ENCODE measurements at regions not wholly inside any gene's neighbourhood (a gene's known extent, or its start where the extent isn't known, plus 50 kb on each side); places are given as distances from the start of the nearest gene placed in this dataset.

DNA sequence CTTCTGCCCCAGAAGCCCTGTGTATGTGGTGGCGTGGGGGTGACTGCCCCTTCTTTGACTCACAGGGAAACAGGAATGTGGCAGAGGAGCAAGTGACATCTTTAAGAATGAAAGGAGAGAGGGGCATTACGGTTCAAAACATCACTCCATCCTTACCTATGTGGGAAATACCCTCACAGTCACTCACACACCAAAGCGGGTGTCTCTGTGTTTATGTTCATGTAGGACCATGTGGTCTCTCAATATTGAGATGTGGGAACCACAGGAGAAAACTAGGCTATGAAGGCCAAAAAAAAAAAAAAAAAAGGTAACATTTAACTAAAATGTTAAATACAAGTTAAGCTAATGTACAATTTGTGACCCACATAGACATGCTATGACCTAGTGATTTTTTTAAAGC lies 153.6 kb upstream of the GPR12 start:
- H3K9me3 Mint-ChIP-seq (ENCODE audit: unreplicated experiment) = peaks cover 2% of the 10 kb centered on the region
- no peaks in the 10 kb centered on the region for H3K27me3 Mint-ChIP-seq (ENCODE audit: unreplicated experiment)
- no peak for DNase-seq
- no peaks in the 10 kb centered on the region for H3K36me3 Mint-ChIP-seq (ENCODE audit: unreplicated experiment)
- no peak overlapping the region for H3K4me3 Mint-ChIP-seq (ENCODE audit: unreplicated experiment)
- TF ChIP-seq, protein P1, sequence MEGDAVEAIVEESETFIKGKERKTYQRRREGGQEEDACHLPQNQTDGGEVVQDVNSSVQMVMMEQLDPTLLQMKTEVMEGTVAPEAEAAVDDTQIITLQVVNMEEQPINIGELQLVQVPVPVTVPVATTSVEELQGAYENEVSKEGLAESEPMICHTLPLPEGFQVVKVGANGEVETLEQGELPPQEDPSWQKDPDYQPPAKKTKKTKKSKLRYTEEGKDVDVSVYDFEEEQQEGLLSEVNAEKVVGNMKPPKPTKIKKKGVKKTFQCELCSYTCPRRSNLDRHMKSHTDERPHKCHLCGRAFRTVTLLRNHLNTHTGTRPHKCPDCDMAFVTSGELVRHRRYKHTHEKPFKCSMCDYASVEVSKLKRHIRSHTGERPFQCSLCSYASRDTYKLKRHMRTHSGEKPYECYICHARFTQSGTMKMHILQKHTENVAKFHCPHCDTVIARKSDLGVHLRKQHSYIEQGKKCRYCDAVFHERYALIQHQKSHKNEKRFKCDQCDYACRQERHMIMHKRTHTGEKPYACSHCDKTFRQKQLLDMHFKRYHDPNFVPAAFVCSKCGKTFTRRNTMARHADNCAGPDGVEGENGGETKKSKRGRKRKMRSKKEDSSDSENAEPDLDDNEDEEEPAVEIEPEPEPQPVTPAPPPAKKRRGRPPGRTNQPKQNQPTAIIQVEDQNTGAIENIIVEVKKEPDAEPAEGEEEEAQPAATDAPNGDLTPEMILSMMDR (IDR thresholded peaks at IDR 0.05; ENCODE audit: partially characterized antibody, unreplicated experiment) = no peak
- peak overlapping the region; percentile 52 for H3K27ac Mint-ChIP-seq (ENCODE audit: unreplicated experiment)
- H3K4me1 Mint-ChIP-seq (ENCODE audit: low read depth, unreplicated experiment) = peaks cover 7% of the 10 kb centered on the region

DNA sequence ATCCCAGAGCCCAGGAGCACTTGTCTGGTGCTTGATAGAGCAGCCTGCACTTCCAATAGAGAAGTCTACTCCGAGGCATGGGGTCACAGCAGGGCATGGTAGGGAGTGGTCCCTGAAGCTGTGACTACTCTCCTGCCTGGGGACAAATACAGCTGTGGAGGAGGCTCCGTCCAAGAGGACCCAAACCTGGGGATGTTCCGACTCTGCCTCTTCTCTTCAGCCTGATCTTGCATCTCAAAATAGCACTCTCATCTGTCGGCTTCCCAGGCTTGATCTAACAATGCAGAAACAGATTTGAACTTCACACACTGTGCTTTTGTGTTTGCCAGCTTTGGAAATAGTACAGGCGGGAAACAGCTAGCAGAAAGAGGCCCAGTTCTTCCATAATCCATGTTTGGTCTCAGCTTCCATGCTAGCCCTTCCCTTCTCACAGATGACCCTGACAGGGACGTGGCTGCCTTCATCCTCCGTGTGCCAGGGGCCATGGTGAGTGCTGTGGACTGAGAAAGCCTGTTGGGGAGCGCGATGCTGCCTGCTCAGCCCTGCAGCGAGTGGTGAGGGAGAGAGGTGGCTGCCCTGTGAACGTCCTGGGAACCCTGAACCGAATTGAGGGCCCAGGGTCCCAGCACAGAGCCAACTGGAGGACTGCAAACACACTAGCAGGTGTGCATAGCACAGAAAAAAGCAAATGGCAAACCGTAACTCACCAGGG lies 150.3 kb upstream of the GPR12 start:
- Mint-ChIP-seq H3K4me1 (ENCODE audit: low read depth, unreplicated experiment) (peaks cover 7% of the 10 kb centered on the region), H3K9me3 (ENCODE audit: unreplicated experiment) (peaks cover 2% of the 10 kb centered on the region), H3K27ac (ENCODE audit: unreplicated experiment) (no peak overlapping the region), H3K27me3 (ENCODE audit: unreplicated experiment) (no peaks in the 10 kb centered on the region), H3K36me3 (ENCODE audit: unreplicated experiment) (no peaks in the 10 kb centered on the region), H3K4me3 (ENCODE audit: unreplicated experiment) (no peak overlapping the region)
- TF ChIP-seq, protein P1 (IDR thresholded peaks at IDR 0.05; ENCODE audit: partially characterized antibody, unreplicated experiment) = no peak
- no peak for DNase-seq

DNA sequence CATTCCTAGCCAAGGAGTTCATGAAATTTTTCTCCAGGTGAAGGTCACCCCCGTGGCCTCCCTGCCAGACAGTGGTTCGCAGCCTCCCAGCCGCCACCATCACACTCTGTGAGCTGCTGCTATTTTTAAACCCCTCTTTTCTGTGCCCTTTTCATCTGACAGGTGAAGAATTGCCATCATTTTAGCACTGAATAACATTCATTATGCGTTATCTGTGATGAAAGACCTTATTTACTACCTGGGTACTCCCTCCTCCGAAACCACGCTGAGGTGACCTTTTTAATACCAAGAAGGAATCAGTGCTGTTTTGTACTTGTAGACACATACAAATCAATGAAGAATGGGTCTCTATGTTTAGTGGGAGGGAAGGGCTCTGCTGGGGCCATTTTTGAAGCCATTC lies 148.9 kb upstream of the GPR12 start:
- Mint-ChIP-seq H3K27ac (ENCODE audit: unreplicated experiment) (no peak overlapping the region), H3K9me3 (ENCODE audit: unreplicated experiment) (peaks cover 2% of the 10 kb centered on the region), H3K4me3 (ENCODE audit: unreplicated experiment) (no peak overlapping the region), H3K27me3 (ENCODE audit: unreplicated experiment) (no peaks in the 10 kb centered on the region), H3K4me1 (ENCODE audit: low read depth, unreplicated experiment) (peaks cover under 1% of the 10 kb centered on the region), H3K36me3 (ENCODE audit: unreplicated experiment) (no peaks in the 10 kb centered on the region)
- TF ChIP-seq, protein P1 (IDR thresholded peaks at IDR 0.05; ENCODE audit: partially characterized antibody, unreplicated experiment) = no peak
- DNase-seq = no peak

DNA sequence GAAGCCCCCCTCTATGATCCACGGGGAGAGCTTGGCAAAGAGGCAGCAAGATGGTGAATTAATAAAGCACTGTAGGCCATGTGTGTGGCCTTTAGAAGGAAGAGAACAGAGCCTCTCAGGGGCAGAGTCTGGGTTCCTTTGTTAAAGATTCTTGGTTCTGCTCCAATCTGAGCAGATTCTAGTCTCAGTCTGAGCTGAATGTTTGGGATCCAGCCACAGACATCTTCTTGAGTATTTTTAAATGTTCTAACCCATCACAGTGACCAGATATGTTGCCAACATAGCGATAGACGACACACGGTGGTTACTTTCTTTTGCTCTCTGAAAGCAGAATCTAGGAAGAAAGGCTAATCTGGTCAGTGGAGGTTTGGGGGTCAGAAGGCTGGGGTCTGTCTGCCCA lies 147.5 kb upstream of the GPR12 start:
- no peaks in the 10 kb centered on the region for H3K9me3 Mint-ChIP-seq (ENCODE audit: unreplicated experiment)
- no peaks in the 10 kb centered on the region for H3K4me1 Mint-ChIP-seq (ENCODE audit: low read depth, unreplicated experiment)
- no peak for DNase-seq
- H3K4me3 Mint-ChIP-seq (ENCODE audit: unreplicated experiment) = no peak overlapping the region
- no peak overlapping the region for H3K27ac Mint-ChIP-seq (ENCODE audit: unreplicated experiment)
- TF ChIP-seq, protein P1 (IDR thresholded peaks at IDR 0.05; ENCODE audit: partially characterized antibody, unreplicated experiment) = no peak
- H3K27me3 Mint-ChIP-seq (ENCODE audit: unreplicated experiment) = no peaks in the 10 kb centered on the region
- H3K36me3 Mint-ChIP-seq (ENCODE audit: unreplicated experiment) = no peaks in the 10 kb centered on the region

DNA sequence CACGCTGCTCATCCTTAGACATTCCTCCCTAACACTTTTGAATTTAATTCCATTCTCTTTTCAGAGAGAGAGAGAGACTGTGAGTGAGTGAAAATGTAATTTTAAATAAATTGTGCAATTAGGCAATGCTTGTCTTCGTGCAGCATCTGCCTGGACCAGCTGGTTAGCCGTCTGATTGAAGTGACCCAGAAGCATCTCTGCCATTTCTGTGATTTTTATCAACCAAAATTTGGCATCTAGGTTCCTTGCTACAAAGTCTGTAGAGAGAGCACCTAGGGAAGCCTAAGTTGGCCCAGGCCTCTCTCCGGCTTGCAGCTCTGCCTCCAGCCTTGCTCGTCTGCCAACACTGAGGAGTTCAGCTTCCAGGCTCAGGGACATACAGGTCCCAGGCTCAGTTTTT lies 138.6 kb upstream of the GPR12 start:
- Mint-ChIP-seq H3K27ac (ENCODE audit: unreplicated experiment) (no peak overlapping the region), H3K9me3 (ENCODE audit: unreplicated experiment) (no peaks in the 10 kb centered on the region), H3K27me3 (ENCODE audit: unreplicated experiment) (no peaks in the 10 kb centered on the region), H3K4me1 (ENCODE audit: low read depth, unreplicated experiment) (no peaks in the 10 kb centered on the region), H3K36me3 (ENCODE audit: unreplicated experiment) (peaks cover 5% of the 10 kb centered on the region), H3K4me3 (ENCODE audit: unreplicated experiment) (no peak overlapping the region)
- TF ChIP-seq, protein P1 (IDR thresholded peaks at IDR 0.05; ENCODE audit: partially characterized antibody, unreplicated experiment) = no peak
- no peak for DNase-seq
